HEK293 (cell line): ENCODE measurements at regions not wholly inside any gene's neighbourhood (a gene's known extent, or its start where the extent isn't known, plus 50 kb on each side); places are given as distances from the start of the nearest gene placed in this dataset.

Experiments used
- CTCF ChIA-PET: fragments of 350-600 bp; formaldehyde crosslinking; extraction: SDS; loops from one replicate; lab custom pipeline; 2021; ENCODE audit warnings: antibody characterized with exemption; lab: Yijun Ruan, JAX
- POLR2A ChIA-PET: fragments of 300-600 bp; formaldehyde crosslinking; extraction: SDS; loops from one replicate; lab custom pipeline; 2020; ENCODE audit warnings: antibody characterized with exemption, inconsistent platforms; lab: Yijun Ruan, JAX
- H3K27ac ChIP-seq: fragments of 200-500 bp; sonication (Bioruptor generic); 2 replicates; pipeline ENCODE4 v1.5.1; 2014; ENCODE audit warnings: low read depth, low read length, control low read depth, inconsistent platforms; ENCODE audit errors: extremely low read depth
- H3K36me3 ChIP-seq, 2 experiments: fragments of 200-500 bp in 1 of 2; sonication (Bioruptor generic) in 1 of 2; 1 replicate in 1 of 2; 2 replicates in 1 of 2; pipeline ENCODE4 v1.5.1; 2014 to 2017; ENCODE audit warnings: inconsistent platforms in 2 of 2, low read length in 2 of 2; ENCODE audit not compliant: control insufficient read depth in 2 of 2, insufficient read depth in 1 of 2
- H3K4me1 ChIP-seq: fragments of 200-500 bp; sonication (Bioruptor generic); 2 replicates; pipeline ENCODE4 v1.5.1; 2014; ENCODE audit warnings: mild to moderate bottlenecking, low read length, inconsistent platforms; ENCODE audit not compliant: control insufficient read depth, insufficient read depth
- H3K4me3 ChIP-seq: 2 replicates; pipeline ENCODE4 v1.5.1; 2011; ENCODE audit warnings: low read depth, mild to moderate bottlenecking, control low read depth, low read length, moderate library complexity
- H3K9me3 ChIP-seq: fragments of 200-500 bp; sonication (Bioruptor generic); 2 replicates; pipeline ENCODE4 v1.5.1; 2014; ENCODE audit warnings: low read depth, low read length, inconsistent platforms; ENCODE audit not compliant: control insufficient read depth, insufficient read depth
- GLI4 ChIP-seq: fragments of 450-650 bp; formaldehyde crosslinking; IDR thresholded peaks from 2 replicates; pipeline ENCODE4 v1.5.1; 2016; ENCODE audit warnings: missing biosample characterization, missing genetic modification characterization
- KLF7 ChIP-seq: fragments of 450-650 bp; formaldehyde crosslinking; IDR thresholded peaks from 2 replicates; pipeline ENCODE4 v1.5.1; 2016; ENCODE audit warnings: missing biosample characterization, missing genetic modification characterization, borderline replicate concordance
- KLF8 ChIP-seq: fragments of 450-650 bp; formaldehyde crosslinking; IDR thresholded peaks from 2 replicates; pipeline ENCODE4 v1.5.1; 2016; ENCODE audit warnings: missing biosample characterization, missing genetic modification characterization
- MYNN ChIP-seq: fragments of 450-650 bp; formaldehyde crosslinking; IDR thresholded peaks from 2 replicates; pipeline ENCODE4 v1.5.1; 2016; ENCODE audit warnings: missing biosample characterization, missing genetic modification characterization, borderline replicate concordance
- SETDB1 ChIP-seq: IDR thresholded peaks from one replicate; pipeline ENCODE4 v1.6.1; 2017; ENCODE audit warnings: mild to moderate bottlenecking, low read length, moderate library complexity, mixed read lengths; ENCODE audit not compliant: insufficient read length
- TCF7L2 ChIP-seq: IDR thresholded peaks from 2 replicates; pipeline ENCODE4 v1.6.1; 2011; ENCODE audit warnings: low read depth, mild to moderate bottlenecking, inconsistent platforms, low read length, moderate library complexity, borderline replicate concordance
- ZBTB1 ChIP-seq: fragments of 450-650 bp; formaldehyde crosslinking; IDR thresholded peaks from 2 replicates; pipeline ENCODE4 v1.5.1; 2016; ENCODE audit warnings: missing biosample characterization, missing genetic modification characterization
- ZEB2 ChIP-seq: fragments of 450-650 bp; formaldehyde crosslinking; IDR thresholded peaks from 2 replicates; pipeline ENCODE4 v1.5.1; 2016; ENCODE audit warnings: missing biosample characterization, missing genetic modification characterization
- ZNF174 ChIP-seq: fragments of 450-650 bp; formaldehyde crosslinking; IDR thresholded peaks from 2 replicates; pipeline ENCODE4 v1.5.0; 2017; ENCODE audit warnings: missing biosample characterization, mild to moderate bottlenecking, missing genetic modification characterization
- ZNF2 ChIP-seq: fragments of 450-650 bp; formaldehyde crosslinking; IDR thresholded peaks from 2 replicates; pipeline ENCODE4 v1.5.1; 2016; ENCODE audit warnings: missing biosample characterization, missing genetic modification characterization
- ZNF335 ChIP-seq: fragments of 450-650 bp; formaldehyde crosslinking; conservative IDR thresholded peaks from 2 replicates; pipeline ENCODE4 v1.5.1; 2016; ENCODE audit warnings: missing biosample characterization, missing genetic modification characterization
- ZNF391 ChIP-seq: fragments of 450-650 bp; formaldehyde crosslinking; IDR thresholded peaks from 2 replicates; pipeline ENCODE4 v1.5.1; 2016; ENCODE audit warnings: low read depth, missing biosample characterization, missing genetic modification characterization, borderline replicate concordance
- ZNF558 ChIP-seq: fragments of 450-650 bp; formaldehyde crosslinking; IDR thresholded peaks from 2 replicates; pipeline ENCODE4 v1.5.1; 2016; ENCODE audit warnings: missing biosample characterization, missing genetic modification characterization
- ZNF560 ChIP-seq: fragments of 450-650 bp; formaldehyde crosslinking; IDR thresholded peaks from 2 replicates; pipeline ENCODE4 v1.5.1; 2017; ENCODE audit warnings: missing biosample characterization, missing genetic modification characterization, borderline replicate concordance
- ZNF600 ChIP-seq: fragments of 450-650 bp; formaldehyde crosslinking; IDR thresholded peaks from 2 replicates; pipeline ENCODE4 v1.5.1; 2016; ENCODE audit warnings: missing biosample characterization, missing genetic modification characterization
- ZNF621 ChIP-seq: fragments of 450-650 bp; formaldehyde crosslinking; IDR thresholded peaks from 2 replicates; pipeline ENCODE4 v1.5.1; 2017; ENCODE audit warnings: missing biosample characterization, missing genetic modification characterization
- ZNF623 ChIP-seq: fragments of 450-650 bp; formaldehyde crosslinking; IDR thresholded peaks from 2 replicates; pipeline ENCODE4 v1.5.1; 2016; ENCODE audit warnings: missing biosample characterization, missing genetic modification characterization
- ZNF670 ChIP-seq: fragments of 450-650 bp; formaldehyde crosslinking; IDR thresholded peaks from 2 replicates; pipeline ENCODE4 v1.5.1; 2016; ENCODE audit warnings: missing biosample characterization, missing genetic modification characterization, low read depth
- ZNF776 ChIP-seq: fragments of 450-650 bp; formaldehyde crosslinking; IDR thresholded peaks from 2 replicates; pipeline ENCODE4 v1.5.0; 2017; ENCODE audit warnings: missing biosample characterization, missing genetic modification characterization, borderline replicate concordance
- ZNF777 ChIP-seq: fragments of 450-650 bp; formaldehyde crosslinking; IDR thresholded peaks from 2 replicates; pipeline ENCODE4 v1.5.1; 2017; ENCODE audit warnings: missing biosample characterization, missing genetic modification characterization, borderline replicate concordance
- ZNF792 ChIP-seq: fragments of 450-650 bp; formaldehyde crosslinking; IDR thresholded peaks from 2 replicates; pipeline ENCODE4 v1.5.1; 2016; ENCODE audit warnings: missing biosample characterization, missing genetic modification characterization
- ZNF830 ChIP-seq: fragments of 450-650 bp; IDR thresholded peaks from 2 replicates; pipeline ENCODE4 v1.5.0; 2018; ENCODE audit warnings: missing biosample characterization, missing genetic modification characterization, low read depth, mild to moderate bottlenecking, moderate library complexity
- ZSCAN23 ChIP-seq: fragments of 450-650 bp; formaldehyde crosslinking; IDR thresholded peaks from 2 replicates; pipeline ENCODE4 v1.5.1; 2016; ENCODE audit warnings: missing biosample characterization, missing genetic modification characterization
- TF ChIP-seq, protein P1 (sequence below): fragments of 450-650 bp; formaldehyde crosslinking; IDR thresholded peaks from 2 replicates; pipeline ENCODE4 v1.5.1; 2017; ENCODE audit warnings: missing biosample characterization, missing genetic modification characterization
- TF ChIP-seq, protein P2 (sequence below): fragments of 450-650 bp; formaldehyde crosslinking; IDR thresholded peaks from 2 replicates; pipeline ENCODE4 v1.5.1; 2016; ENCODE audit warnings: missing biosample characterization, missing genetic modification characterization
- TF ChIP-seq, protein P3 (sequence below): fragments of 450-650 bp; formaldehyde crosslinking; conservative IDR thresholded peaks from 2 replicates; pipeline ENCODE4 v1.5.1; 2016; ENCODE audit warnings: low read depth, missing biosample characterization, missing genetic modification characterization
- TF ChIP-seq, protein P4 (sequence below): fragments of 450-650 bp; formaldehyde crosslinking; IDR thresholded peaks from 2 replicates; pipeline ENCODE4 v1.5.1; 2016; ENCODE audit warnings: missing biosample characterization, missing genetic modification characterization

DNA sequence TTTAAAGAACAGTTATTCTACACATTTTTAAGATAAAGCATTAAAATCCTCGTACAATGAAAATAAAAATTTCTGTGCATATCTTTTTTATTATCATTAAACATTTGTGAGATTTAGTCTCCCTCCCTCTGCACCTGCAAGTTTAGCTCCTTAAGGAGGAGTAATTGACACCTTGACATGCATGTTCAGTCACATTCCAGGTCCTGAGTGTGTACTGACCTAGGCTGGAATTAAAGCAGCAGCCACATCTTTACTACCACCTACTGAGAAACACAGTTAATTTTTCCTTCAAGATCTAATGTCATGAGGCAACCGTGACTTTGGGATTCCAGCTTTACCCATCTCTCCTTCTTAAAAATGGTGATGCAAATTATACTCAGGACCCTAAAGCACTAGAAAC lies 123.1 kb upstream of the FREM2 start:
- POLR2A ChIA-PET, result no interaction called here
- H3K9me3 ChIP-seq, result no peaks in the 10 kb centered on the region
- no peak overlapping the region for H3K27ac ChIP-seq
- no peaks in the 10 kb centered on the region for H3K4me1 ChIP-seq
- no peak overlapping the region for H3K4me3 ChIP-seq
- TF ChIP-seq ZNF174 (tag by site-specific recombination) (no peak), ZBTB1 (tag by site-specific recombination) (no peak), ZNF558 (no peak), MYNN (tag by site-specific recombination) (no peak), ZSCAN23 (tag by site-specific recombination) (no peak), ZNF335 (tag by site-specific recombination) (no peak), ZNF670 (no peak), ZNF777 (no peak), ZNF792 (tag by site-specific recombination) (no peak), ZNF830 (tag by site-specific recombination) (no peak), GLI4 (tag by site-specific recombination) (no peak), ZEB2 (tag by site-specific recombination) (no peak), ZNF2 (no peak), ZNF391 (tag by site-specific recombination) (no peak), ZNF600 (tag by site-specific recombination) (no peak), KLF7 (tag by site-specific recombination) (no peak)
- TF ChIP-seq, protein P1, sequence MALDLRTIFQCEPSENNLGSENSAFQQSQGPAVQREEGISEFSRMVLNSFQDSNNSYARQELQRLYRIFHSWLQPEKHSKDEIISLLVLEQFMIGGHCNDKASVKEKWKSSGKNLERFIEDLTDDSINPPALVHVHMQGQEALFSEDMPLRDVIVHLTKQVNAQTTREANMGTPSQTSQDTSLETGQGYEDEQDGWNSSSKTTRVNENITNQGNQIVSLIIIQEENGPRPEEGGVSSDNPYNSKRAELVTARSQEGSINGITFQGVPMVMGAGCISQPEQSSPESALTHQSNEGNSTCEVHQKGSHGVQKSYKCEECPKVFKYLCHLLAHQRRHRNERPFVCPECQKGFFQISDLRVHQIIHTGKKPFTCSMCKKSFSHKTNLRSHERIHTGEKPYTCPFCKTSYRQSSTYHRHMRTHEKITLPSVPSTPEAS (tag by site-specific recombination), result no peak
- TF ChIP-seq, protein P2, sequence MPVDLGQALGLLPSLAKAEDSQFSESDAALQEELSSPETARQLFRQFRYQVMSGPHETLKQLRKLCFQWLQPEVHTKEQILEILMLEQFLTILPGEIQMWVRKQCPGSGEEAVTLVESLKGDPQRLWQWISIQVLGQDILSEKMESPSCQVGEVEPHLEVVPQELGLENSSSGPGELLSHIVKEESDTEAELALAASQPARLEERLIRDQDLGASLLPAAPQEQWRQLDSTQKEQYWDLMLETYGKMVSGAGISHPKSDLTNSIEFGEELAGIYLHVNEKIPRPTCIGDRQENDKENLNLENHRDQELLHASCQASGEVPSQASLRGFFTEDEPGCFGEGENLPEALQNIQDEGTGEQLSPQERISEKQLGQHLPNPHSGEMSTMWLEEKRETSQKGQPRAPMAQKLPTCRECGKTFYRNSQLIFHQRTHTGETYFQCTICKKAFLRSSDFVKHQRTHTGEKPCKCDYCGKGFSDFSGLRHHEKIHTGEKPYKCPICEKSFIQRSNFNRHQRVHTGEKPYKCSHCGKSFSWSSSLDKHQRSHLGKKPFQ, result no peak
- no peaks in the 10 kb centered on the region for H3K36me3 ChIP-seq
- CTCF ChIA-PET, result no interaction called here

DNA sequence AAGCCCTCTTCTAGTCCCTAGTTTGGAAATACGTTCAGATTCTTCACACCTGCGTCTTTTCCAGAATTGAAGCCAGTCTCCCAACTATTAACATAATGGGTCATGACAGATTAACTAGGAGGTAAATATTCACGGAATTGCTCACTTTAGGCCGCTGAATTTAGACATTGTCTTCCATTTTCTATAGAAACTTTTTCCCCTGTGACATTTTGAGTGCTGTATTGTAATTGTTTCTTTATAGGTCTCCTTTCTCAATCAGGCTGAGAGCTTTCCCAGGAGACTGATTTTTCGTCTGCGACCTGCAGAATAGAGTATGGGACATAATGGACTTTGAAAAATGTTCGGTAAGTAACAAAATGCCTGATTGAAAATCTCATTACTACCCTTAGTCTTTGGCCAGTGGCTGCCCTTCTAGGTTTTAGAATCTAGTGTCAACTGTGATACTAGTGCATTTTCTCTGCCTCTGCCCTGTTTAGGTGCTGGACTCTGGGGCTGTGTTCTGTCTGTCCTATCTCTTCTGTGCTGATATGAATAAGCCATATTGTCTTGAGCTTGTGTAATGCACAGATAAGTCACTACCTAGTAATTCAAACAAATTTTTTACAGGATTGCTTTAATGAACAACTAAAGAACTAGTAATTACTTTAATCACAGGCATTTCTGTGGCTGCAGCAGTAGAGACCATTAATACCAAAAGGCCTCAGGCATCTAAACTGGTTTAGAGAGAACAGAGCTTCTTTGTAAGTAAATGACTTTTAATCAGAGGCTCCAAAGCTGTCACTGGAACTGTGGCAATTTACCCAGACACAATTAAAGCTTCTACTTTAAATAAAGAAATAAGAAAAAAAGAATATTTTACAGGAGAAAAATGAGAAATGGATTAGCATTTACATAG lies 122.4 kb upstream of the FREM2 start:
- no peaks in the 10 kb centered on the region for H3K9me3 ChIP-seq
- ChIA-PET POLR2A (no interaction called here), CTCF (no interaction called here)
- no peak overlapping the region for H3K27ac ChIP-seq
- no peak overlapping the region for H3K4me3 ChIP-seq
- H3K36me3 ChIP-seq, result no peaks in the 10 kb centered on the region
- no peaks in the 10 kb centered on the region for H3K4me1 ChIP-seq
- TF ChIP-seq, protein P3, sequence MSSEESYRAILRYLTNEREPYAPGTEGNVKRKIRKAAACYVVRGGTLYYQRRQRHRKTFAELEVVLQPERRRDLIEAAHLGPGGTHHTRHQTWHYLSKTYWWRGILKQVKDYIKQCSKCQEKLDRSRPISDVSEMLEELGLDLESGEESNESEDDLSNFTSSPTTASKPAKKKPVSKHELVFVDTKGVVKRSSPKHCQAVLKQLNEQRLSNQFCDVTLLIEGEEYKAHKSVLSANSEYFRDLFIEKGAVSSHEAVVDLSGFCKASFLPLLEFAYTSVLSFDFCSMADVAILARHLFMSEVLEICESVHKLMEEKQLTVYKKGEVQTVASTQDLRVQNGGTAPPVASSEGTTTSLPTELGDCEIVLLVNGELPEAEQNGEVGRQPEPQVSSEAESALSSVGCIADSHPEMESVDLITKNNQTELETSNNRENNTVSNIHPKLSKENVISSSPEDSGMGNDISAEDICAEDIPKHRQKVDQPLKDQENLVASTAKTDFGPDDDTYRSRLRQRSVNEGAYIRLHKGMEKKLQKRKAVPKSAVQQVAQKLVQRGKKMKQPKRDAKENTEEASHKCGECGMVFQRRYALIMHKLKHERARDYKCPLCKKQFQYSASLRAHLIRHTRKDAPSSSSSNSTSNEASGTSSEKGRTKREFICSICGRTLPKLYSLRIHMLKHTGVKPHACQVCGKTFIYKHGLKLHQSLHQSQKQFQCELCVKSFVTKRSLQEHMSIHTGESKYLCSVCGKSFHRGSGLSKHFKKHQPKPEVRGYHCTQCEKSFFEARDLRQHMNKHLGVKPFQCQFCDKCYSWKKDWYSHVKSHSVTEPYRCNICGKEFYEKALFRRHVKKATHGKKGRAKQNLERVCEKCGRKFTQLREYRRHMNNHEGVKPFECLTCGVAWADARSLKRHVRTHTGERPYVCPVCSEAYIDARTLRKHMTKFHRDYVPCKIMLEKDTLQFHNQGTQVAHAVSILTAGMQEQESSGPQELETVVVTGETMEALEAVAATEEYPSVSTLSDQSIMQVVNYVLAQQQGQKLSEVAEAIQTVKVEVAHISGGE (tag by site-specific recombination), result no peak
- TF ChIP-seq KLF8 (tag by site-specific recombination) (no peak), ZNF623 (tag by site-specific recombination) (no peak), ZNF560 (tag by site-specific recombination) (no peak), ZNF776 (tag by site-specific recombination) (no peak), SETDB1 (no peak), TCF7L2 (no peak), ZNF621 (tag by site-specific recombination) (no peak)
- TF ChIP-seq, protein P4, sequence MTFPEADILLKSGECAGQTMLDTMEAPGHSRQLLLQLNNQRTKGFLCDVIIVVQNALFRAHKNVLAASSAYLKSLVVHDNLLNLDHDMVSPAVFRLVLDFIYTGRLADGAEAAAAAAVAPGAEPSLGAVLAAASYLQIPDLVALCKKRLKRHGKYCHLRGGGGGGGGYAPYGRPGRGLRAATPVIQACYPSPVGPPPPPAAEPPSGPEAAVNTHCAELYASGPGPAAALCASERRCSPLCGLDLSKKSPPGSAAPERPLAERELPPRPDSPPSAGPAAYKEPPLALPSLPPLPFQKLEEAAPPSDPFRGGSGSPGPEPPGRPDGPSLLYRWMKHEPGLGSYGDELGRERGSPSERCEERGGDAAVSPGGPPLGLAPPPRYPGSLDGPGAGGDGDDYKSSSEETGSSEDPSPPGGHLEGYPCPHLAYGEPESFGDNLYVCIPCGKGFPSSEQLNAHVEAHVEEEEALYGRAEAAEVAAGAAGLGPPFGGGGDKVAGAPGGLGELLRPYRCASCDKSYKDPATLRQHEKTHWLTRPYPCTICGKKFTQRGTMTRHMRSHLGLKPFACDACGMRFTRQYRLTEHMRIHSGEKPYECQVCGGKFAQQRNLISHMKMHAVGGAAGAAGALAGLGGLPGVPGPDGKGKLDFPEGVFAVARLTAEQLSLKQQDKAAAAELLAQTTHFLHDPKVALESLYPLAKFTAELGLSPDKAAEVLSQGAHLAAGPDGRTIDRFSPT (tag by site-specific recombination), result no peak
